SH-SY5Y (cell line): ENCODE measurements at regions not wholly inside any gene's neighbourhood (a gene's known extent, or its start where the extent isn't known, plus 50 kb on each side); places are given as distances from the start of the nearest gene placed in this dataset.

Experiments
- GATA2 ChIP-seq: IDR thresholded peaks from 2 replicates; pipeline ENCODE4 v1.6.1; 2011; ENCODE audit warnings: mild to moderate bottlenecking, low read depth, low read length
- GATA3 ChIP-seq: IDR thresholded peaks from 2 replicates; pipeline ENCODE4 v1.6.1; 2011; ENCODE audit warnings: low read depth, mild to moderate bottlenecking, low read length, moderate library complexity

GRCh38 chr6:27061235-27061993 lies 186.1 kb upstream of the PRSS16 start:
- TF ChIP-seq GATA3: no peak
- TF ChIP-seq GATA2: no peak
